Activated CD8-positive, alpha-beta T cell treated with anti-CD3 and anti-CD28 coated beads for 36 hours (primary cell): ENCODE measurements at regions not wholly inside any gene's neighbourhood (a gene's known extent, or its start where the extent isn't known, plus 50 kb on each side); places are given as distances from the start of the nearest gene placed in this dataset.

Experiments used
- ATAC-seq: fragments of 200-7000 bp; cut with Tn5 transposase; one replicate; pipeline ENCODE4 v1.10.0; 2021; ENCODE audit warnings: mild to moderate bottlenecking, moderate library complexity
- CTCF ChIA-PET: fragments of 350-600 bp; sonication (Branson Sonifier 250); formaldehyde crosslinking; loops from one replicate; lab custom pipeline; 2021; ENCODE audit warnings: antibody characterized with exemption; lab: Charles Lee
- POLR2A ChIA-PET: fragments of 350-600 bp; sonication (Branson Sonifier 250); formaldehyde crosslinking; loops from one replicate; lab custom pipeline; 2021; ENCODE audit warnings: antibody characterized with exemption; lab: Charles Lee
- DNase-seq: peaks from one replicate; pipeline ENCODE4 v3.0.0-alpha.2; 2020
- H3K27ac Mint-ChIP-seq: one replicate; pipeline ENCODE4 v1.8.0; 2021; ENCODE audit warnings: mild to moderate bottlenecking, mixed read lengths
- H3K27me3 Mint-ChIP-seq: one replicate; pipeline ENCODE4 v1.8.0; 2021; ENCODE audit warnings: mixed read lengths
- H3K36me3 Mint-ChIP-seq: one replicate; pipeline ENCODE4 v1.8.0; 2021; ENCODE audit warnings: low read depth, mixed read lengths
- H3K4me1 Mint-ChIP-seq: one replicate; pipeline ENCODE4 v1.8.0; 2021; ENCODE audit warnings: low read depth, mixed read lengths
- H3K4me3 Mint-ChIP-seq: one replicate; pipeline ENCODE4 v1.8.0; 2021; ENCODE audit warnings: mild to moderate bottlenecking, moderate library complexity, mixed read lengths
- H3K9me3 Mint-ChIP-seq: one replicate; pipeline ENCODE4 v1.8.0; 2021; ENCODE audit warnings: mixed read lengths
- CTCF ChIP-seq: fragments of 200-600 bp; IDR thresholded peaks from one replicate; pipeline ENCODE4 v1.8.0; 2022; ENCODE audit warnings: antibody characterized with exemption, mild to moderate bottlenecking
- intact Hi-C: fragments of 100-400 bp; cut with micrococcal nuclease; formaldehyde crosslinking; loops from one replicate; pipeline ENCODE4 v1.10.0; 2022

- ATAC-seq (no peak), DNase-seq (no peak)
- Mint-ChIP-seq H3K27me3 (no peaks in the 10 kb centered on the region), H3K4me1 (no peaks in the 10 kb centered on the region), H3K36me3 (no peaks in the 10 kb centered on the region), H3K27ac (no peak overlapping the region), H3K4me3 (no peak overlapping the region), H3K9me3 (no peaks in the 10 kb centered on the region)
- POLR2A ChIA-PET = no interaction called here
- TF ChIP-seq CTCF = no peak
- intact Hi-C loops = no loop called here
- CTCF ChIA-PET = no interaction called here
Observed at GRCh38 chr2:5495586-5495985, 196.6 kb upstream of the SOX11 start.

- Mint-ChIP-seq H3K36me3 (no peaks in the 10 kb centered on the region), H3K9me3 (no peaks in the 10 kb centered on the region), H3K4me3 (no peak overlapping the region), H3K27me3 (no peaks in the 10 kb centered on the region), H3K4me1 (no peaks in the 10 kb centered on the region), H3K27ac (no peak overlapping the region)
- ChIA-PET POLR2A (no interaction called here), CTCF (no interaction called here)
- ATAC-seq (no peak), DNase-seq (no peak)
- no peak for TF ChIP-seq CTCF
- intact Hi-C loops = no loop called here
Observed at GRCh38 chr2:5497874-5498273, 194.3 kb upstream of the SOX11 start.

- TF ChIP-seq CTCF = no peak
- intact Hi-C loops = no loop called here
- Mint-ChIP-seq H3K27ac (no peak overlapping the region), H3K36me3 (no peaks in the 10 kb centered on the region), H3K4me3 (no peak overlapping the region), H3K27me3 (no peaks in the 10 kb centered on the region), H3K9me3 (no peaks in the 10 kb centered on the region), H3K4me1 (no peaks in the 10 kb centered on the region)
- ChIA-PET CTCF (no interaction called here), POLR2A (no interaction called here)
- ATAC-seq = no peak
- DNase-seq = no peak
Observed at GRCh38 chr2:5501807-5502206, 190.4 kb upstream of the SOX11 start.

GRCh38 chr2:5502385-5502784 lies 189.8 kb upstream of the SOX11 start:
- no peaks in the 10 kb centered on the region for H3K9me3 Mint-ChIP-seq
- no peak overlapping the region for H3K4me3 Mint-ChIP-seq
- CTCF ChIA-PET = no interaction called here
- H3K27ac Mint-ChIP-seq = no peak overlapping the region
- POLR2A ChIA-PET = no interaction called here
- DNase-seq (no peak), ATAC-seq (no peak)
- no peaks in the 10 kb centered on the region for H3K27me3 Mint-ChIP-seq
- no peaks in the 10 kb centered on the region for H3K36me3 Mint-ChIP-seq
- no peak for TF ChIP-seq CTCF
- intact Hi-C loops = no loop called here
- no peaks in the 10 kb centered on the region for H3K4me1 Mint-ChIP-seq

- ChIA-PET POLR2A (no interaction called here), CTCF (no interaction called here)
- Mint-ChIP-seq H3K27ac (no peak overlapping the region), H3K4me1 (no peaks in the 10 kb centered on the region), H3K36me3 (no peaks in the 10 kb centered on the region), H3K27me3 (no peaks in the 10 kb centered on the region), H3K9me3 (no peaks in the 10 kb centered on the region), H3K4me3 (no peak overlapping the region)
- no peak for ATAC-seq
- no peak for DNase-seq
- intact Hi-C loops = no loop called here
- no peak for TF ChIP-seq CTCF
Observed at GRCh38 chr2:5504756-5505155, 187.4 kb upstream of the SOX11 start.
